GM21390 (cell line): ENCODE measurements at regions not wholly inside any gene's neighbourhood (a gene's known extent, or its start where the extent isn't known, plus 50 kb on each side); places are given as distances from the start of the nearest gene placed in this dataset.
A peak's percentile ranks its signal among the peaks of the same experiment; 100 is the strongest.
"Not testable (repeated sequence)": the region's sequence is repeated elsewhere in the genome, so short reads cannot be mapped to it uniquely, and the experiment has no call there.

Source experiments
- ATAC-seq: cut with Tn5 transposase; IDR thresholded peaks from one replicate; pipeline ENCODE4 v1.9.1; 2021; ENCODE audit not compliant: unreplicated experiment

DNA sequence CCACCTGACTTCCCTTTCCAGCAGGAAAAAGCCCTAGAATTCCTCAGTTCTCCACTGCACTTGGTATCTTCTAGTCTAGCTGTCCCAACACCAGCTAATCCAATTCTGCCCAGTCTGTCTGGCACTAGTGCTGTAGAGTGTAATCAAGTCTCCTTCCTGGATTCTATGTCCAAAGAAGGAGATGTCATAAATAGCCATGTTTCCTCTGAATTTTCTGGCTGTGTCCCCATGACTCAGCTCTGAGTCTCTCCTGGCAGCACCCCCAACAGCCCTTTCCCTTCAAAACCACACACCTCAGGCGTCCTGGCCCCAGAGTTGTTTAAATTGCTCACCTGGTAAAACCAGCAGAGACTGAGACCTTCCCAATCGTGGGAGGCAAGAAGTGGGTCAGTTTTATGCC lies 197.2 kb downstream of the GRXCR1 start:
- no peak for ATAC-seq

- ATAC-seq, result no peak
Measured at GRCh38 chr4:43103048-43103447, 210.5 kb downstream of the GRXCR1 start.

GRCh38 chr4:43112139-43112538 lies 219.6 kb downstream of the GRXCR1 start:
- ATAC-seq, result no peak

DNA sequence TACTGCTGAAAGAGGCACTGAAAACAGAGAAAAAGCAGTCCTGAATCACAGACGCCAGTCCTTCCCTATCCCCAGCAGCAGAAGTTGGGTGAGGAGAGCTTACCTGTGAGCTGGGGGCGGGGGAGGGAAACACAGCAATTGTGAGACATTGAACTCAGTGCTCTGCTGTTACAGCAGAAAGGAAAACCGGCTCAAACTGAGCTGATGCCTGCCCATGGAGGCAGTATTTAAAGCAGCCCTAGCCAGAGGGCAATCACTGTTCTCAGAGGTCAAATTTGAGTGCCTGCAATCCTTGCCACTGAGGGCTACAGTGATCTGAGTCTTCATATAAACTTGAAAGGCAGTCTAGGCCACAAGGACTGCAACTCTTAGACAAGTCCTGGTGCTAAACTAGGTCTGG lies 220.7 kb downstream of the GRXCR1 start:
- ATAC-seq, result no peak

DNA sequence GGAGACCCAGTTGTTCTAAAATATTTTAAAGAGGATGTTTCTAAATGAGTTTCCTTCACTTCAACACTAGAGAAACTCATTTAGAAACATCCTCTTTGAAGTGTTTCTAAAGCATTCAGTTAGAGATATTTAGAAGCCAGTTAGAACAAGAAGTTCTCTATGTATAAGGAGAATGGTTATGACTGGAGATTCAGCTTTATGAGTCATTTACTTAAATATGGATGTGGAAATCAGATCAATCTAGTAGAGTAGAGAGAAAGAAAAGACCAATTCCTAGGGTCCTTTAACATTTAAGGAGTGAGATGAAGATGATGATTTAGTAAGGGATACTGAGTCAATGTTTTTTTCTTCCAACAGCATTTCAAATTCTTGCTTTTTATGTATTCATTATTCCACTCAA lies 234.1 kb downstream of the GRXCR1 start:
- no peak for ATAC-seq

- ATAC-seq, result no peak
Measured at GRCh38 chr4:43130228-43131021, 237.9 kb downstream of the GRXCR1 start.

GRCh38 chr4:43132010-43132582 lies 239.6 kb downstream of the GRXCR1 start:
- peak; percentile 90 for ATAC-seq

DNA sequence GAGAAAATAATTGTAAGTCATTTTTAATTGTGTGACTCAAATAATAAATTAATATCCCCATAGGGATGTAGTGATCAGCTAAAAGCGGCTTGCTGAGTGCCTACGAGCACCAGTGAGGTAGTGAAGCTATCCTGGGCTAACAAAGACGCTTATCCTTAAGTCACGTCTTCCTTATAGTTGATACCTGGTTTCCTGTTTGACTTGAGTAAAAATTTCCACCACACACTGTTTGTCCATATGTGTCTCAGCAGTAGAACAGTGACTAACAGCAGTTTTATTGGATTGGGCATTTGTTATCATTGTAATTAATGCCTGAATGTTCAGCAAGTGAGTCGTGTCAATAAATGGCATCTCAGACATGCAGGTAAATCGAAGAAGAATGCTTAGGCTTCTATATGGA lies 241.1 kb downstream of the GRXCR1 start:
- no peak for ATAC-seq

- no peak for ATAC-seq
Measured at GRCh38 chr4:43136752-43137151, 244.2 kb downstream of the GRXCR1 start.

GRCh38 chr4:43146198-43146597 lies 253.7 kb downstream of the GRXCR1 start:
- no peak for ATAC-seq

GRCh38 chr4:43148481-43148880 lies 256.0 kb downstream of the GRXCR1 start:
- no peak for ATAC-seq

DNA sequence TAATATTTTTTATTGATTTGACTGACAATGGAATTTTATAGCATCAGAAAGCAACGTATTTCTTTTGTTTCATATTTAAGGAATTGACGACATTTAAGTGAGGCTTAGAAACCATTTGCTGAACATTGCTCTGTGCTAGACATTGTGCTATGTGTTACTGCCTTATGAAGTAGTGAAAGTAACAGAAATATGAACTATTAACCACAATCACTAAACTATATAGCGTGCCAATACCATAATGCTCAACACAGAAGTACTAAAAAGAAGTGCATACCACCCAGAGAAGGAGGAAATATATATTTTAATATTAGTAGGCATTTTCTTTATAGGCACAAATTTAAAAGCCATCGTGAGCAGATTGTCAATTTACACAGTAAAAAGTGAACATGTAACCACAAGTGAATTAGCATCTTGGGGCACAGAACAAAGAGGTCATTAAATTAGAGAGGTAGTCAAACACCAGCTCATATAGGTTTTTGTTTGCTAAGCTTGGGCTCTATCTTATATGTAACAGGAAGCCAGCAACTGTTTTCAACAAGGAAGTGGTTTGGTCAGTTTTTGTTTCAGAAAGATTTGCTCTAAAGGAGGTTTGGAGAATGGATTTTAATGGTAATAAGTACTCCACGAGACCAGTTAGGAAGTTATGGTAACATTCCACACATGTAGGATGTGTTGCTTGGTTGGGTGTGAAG lies 270.7 kb downstream of the GRXCR1 start:
- no peak for ATAC-seq

- ATAC-seq, result no peak
Measured at GRCh38 chr4:43189741-43190140, 297.2 kb downstream of the GRXCR1 start.

DNA sequence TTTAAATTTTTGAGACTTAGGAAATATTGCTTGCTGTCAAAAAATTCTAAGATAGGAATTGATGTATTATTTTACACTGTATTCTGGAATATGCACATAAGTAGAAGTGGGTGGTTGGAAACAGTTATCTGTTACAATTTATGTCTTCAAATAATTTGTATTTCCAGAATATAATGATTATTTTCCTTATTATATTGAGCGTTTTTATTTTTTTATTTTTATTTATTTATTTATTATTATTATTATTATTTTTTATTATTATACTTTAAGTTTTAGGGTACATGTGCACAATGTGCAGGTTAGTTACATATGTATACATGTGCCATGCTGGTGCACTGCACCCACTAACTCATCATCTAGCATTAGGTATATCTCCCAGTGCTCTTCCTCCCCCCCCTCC lies 320.1 kb downstream of the GRXCR1 start:
- not testable (repeated sequence) for ATAC-seq

GRCh38 chr4:43223820-43224219 lies 331.3 kb downstream of the GRXCR1 start:
- no peak for ATAC-seq

DNA sequence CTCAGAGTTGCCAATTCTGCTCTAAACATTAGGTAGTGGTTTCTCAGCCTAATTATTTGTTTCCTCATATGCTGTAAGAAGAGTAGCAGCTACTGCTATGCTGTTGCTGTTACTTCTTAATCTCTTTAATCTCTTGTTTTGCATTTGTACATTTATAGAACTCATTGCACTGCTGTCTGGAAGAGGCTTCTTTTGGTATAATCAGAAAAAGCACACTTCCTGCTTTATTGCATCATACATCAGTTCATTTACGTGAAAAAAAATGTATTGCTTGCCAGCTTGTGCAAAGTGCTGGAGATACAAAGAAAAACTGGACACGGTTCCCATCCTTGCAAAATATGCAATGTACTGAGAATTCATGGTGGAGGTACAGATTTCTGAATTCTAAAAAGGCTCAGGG lies 332.0 kb downstream of the GRXCR1 start:
- ATAC-seq, result no peak

GRCh38 chr4:43233321-43233720 lies 340.8 kb downstream of the GRXCR1 start:
- no peak for ATAC-seq

DNA sequence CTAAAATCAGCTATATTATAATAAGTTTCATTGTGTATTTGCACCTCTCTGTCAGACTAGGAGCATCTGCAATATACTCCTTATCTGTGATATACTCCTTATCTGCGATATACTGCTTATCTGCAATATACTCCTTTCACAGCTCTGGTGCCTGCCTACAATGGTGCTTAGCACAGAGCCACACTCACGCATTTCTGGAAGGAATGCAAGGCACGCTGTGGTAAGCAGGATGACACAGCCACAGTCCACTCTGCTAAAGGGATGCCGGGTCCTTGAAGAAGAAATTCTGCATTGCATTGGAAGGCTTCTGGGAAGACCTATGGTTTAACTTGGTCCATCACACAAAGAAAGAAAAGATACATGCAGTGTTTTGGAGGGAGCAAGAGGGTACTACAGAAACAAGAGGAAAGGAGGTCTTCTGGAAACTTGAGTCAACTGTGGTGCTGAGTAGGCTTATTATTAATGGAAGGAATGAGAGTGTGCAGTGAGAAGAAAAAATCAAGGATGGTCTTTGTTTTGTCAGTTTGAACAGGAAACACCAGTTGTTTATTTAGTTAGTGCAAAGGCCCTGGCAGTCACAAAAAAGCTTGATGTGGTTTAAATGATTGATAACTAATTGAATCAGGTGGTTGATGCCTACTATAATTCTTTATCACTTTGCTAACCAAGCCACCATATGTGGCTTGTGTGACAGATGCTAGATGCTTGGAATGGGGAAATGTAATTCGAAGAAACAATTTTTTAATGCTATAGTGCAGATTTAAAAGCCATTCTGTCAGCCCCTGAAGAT lies 342.3 kb downstream of the GRXCR1 start:
- no peak for ATAC-seq

GRCh38 chr4:43238008-43238407 lies 345.5 kb downstream of the GRXCR1 start:
- ATAC-seq, result no peak

DNA sequence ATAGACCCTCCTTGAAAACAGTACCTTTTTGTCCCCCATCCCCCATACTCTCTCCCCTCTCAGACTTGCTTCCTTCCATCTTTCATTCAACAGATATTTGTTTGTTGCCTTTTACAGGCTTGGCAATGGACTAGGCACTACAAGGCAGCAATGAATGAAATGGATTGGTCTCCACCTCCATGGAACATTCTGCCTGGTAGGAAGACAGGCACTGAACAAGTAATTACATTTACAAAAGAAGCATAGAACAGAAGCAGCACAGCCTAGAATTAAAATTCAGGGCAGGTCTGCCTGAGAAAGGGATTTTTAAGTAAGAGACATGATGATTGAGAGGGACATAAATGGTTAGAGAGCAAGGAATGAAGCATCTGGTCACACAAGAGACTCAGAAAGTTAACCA lies 346.1 kb downstream of the GRXCR1 start:
- no peak for ATAC-seq

DNA sequence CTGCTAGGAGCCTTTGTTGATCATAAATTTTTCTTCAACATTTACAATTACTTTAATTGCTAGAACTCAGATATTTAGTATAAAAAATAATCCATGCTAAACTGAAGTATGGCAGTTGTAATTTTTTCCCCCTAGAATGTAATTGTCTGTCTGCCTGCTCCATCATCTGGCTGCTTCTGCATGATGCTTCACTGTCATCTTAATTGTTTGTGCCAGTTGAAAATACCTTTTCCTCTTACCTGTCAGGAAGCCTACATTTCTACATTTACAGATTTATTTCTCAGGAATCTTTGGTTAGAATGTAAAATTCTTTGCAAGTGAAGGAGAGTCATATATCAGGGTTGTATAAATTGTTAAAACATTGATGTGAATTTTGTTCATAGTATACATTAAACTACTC lies 348.6 kb downstream of the GRXCR1 start:
- no peak for ATAC-seq
